GM23338 (cell line): ENCODE measurements at regions not wholly inside any gene's neighbourhood (a gene's known extent, or its start where the extent isn't known, plus 50 kb on each side); places are given as distances from the start of the nearest gene placed in this dataset.

Experiments
- CREB1 ChIP-seq: fragments of 250-450 bp; sonication (Bioruptor Pico); IDR thresholded peaks from 2 replicates; pipeline ENCODE4 v1.5.0; 2020; ENCODE audit warnings: low read depth, mild to moderate bottlenecking, moderate library complexity
- CTCF ChIP-seq, 2 experiments: fragments of 200-600 bp in 1 of 2; sonication (generic) in 1 of 2; conservative IDR thresholded peaks; 2 replicates each; pipeline versions ENCODE4 v1.5.1 to v1.6.1; 2016 to 2017; ENCODE audit warnings: antibody characterized with exemption in 2 of 2, low read depth in 2 of 2, mild to moderate bottlenecking in 2 of 2, moderate library complexity in 1 of 2
- ETS1 ChIP-seq: IDR thresholded peaks from 2 replicates; pipeline ENCODE4 v1.6.1; 2016; ENCODE audit warnings: antibody characterized with exemption
- EZH2 ChIP-seq: fragments of 200-600 bp; sonication (generic); IDR thresholded peaks from one replicate; pipeline ENCODE4 v1.8.0; 2017; ENCODE audit warnings: antibody characterized with exemption, mild to moderate bottlenecking, low read depth; ENCODE audit not compliant: unreplicated experiment
- EZH2phosphoT487 ChIP-seq: fragments of 200-600 bp; sonication (generic); IDR thresholded peaks from one replicate; pipeline ENCODE4 v1.8.1; 2018; ENCODE audit warnings: antibody characterized with exemption; ENCODE audit not compliant: unreplicated experiment
- JUNB ChIP-seq: IDR thresholded peaks from one replicate; pipeline ENCODE4 v1.6.1; 2016; ENCODE audit warnings: antibody characterized with exemption; ENCODE audit not compliant: unreplicated experiment
- NANOG ChIP-seq: IDR thresholded peaks from 2 replicates; pipeline ENCODE4 v1.6.1; 2016; ENCODE audit warnings: antibody characterized with exemption, borderline replicate concordance
- POLR2AphosphoS5 ChIP-seq: IDR thresholded peaks from 2 replicates; pipeline ENCODE4 v1.6.1; 2016; ENCODE audit warnings: antibody characterized with exemption, low read depth
- REST ChIP-seq: IDR thresholded peaks from one replicate; pipeline ENCODE4 v1.6.1; 2018; ENCODE audit warnings: antibody characterized with exemption; ENCODE audit not compliant: unreplicated experiment
- STAT1 ChIP-seq: IDR thresholded peaks from one replicate; pipeline ENCODE4 v1.6.1; 2016; ENCODE audit warnings: antibody characterized with exemption; ENCODE audit not compliant: unreplicated experiment
- ZNF114 ChIP-seq: fragments of 250-450 bp; sonication (Bioruptor Pico); IDR thresholded peaks from 2 replicates; pipeline ENCODE4 v1.5.0; 2020; ENCODE audit warnings: mild to moderate bottlenecking, moderate library complexity
- ZNF331 ChIP-seq: fragments of 250-450 bp; sonication (Bioruptor Pico); IDR thresholded peaks from 2 replicates; pipeline ENCODE4 v1.5.0; 2020; ENCODE audit warnings: low read depth, mild to moderate bottlenecking, moderate library complexity
- ZNF462 ChIP-seq: fragments of 250-450 bp; sonication (Bioruptor Pico); IDR thresholded peaks from 2 replicates; pipeline ENCODE4 v1.5.0; 2020; ENCODE audit warnings: mild to moderate bottlenecking, moderate library complexity

GRCh38 chr6:37556881-37557644 lies 57.4 kb upstream of the CCDC167 start:
- TF ChIP-seq CTCF (conservative IDR thresholded peaks at IDR 0.05; ENCODE audit: low read depth in 2 of 2) (no peak), EZH2 (no peak), REST (no peak), POLR2AphosphoS5 (no peak), EZH2phosphoT487 (no peak), ETS1 (no peak), ZNF114 (no peak), JUNB (no peak), ZNF331 (CRISPR knock-in tag) (no peak), CREB1 (CRISPR knock-in tag) (no peak), NANOG (no peak), STAT1 (no peak), ZNF462 (CRISPR knock-in tag) (no peak)
